ENCODE measurements at regions not wholly inside any gene's neighbourhood (a gene's known extent, or its start where the extent isn't known, plus 50 kb on each side); places are given as distances from the start of the nearest gene placed in this dataset.

DNA sequence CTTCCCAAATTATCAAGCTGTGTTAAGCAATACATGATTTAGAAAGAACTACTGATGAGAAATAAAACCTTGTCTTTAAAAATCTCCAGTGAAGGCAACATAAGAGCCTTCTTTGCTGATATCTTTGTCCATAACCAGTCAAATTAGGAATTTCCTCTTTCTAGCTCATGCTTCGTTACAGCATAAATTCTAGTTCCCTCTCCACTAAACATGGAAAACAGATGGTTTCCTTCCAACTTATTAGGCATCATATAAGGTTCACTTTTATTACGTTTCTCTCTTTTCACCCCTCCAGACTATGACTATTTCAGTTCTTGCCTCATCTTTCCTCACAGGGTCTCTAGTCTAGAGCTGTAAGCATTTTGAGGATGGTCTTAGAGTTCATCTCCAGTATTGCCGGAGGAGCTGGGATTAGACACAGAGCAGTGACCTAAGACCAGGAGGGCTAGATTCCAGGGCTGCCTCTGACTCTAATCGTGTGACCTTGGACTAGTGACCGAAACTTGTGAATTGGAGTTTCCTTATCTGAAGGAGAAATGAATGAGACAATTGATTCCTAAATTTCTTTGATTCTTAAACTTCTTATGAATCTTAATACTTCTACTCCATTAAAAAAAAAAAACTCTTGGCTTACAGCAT lies 195.5 kb upstream of the APCDD1 start:
- DNase-seq, result no peak

DNA sequence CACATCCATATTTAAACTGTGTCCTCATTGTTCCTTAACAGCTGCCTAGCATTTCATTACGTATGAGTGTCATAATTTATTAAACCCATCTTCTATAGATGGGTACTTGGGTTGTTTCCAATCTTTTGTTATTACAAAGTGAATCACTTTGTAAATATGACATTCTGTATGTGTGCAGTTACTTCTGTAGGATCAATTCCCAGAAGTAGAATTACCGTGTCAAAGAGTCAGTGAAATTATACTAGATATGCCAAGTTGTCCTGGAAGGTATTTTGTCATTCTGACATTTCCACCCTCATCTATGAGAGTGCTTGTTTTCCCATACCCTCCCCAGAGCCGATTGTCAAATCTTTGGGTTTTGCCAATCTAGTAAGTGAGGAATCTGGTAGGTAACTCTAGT lies 194.5 kb upstream of the APCDD1 start:
- DNase-seq, result no peak

DNA sequence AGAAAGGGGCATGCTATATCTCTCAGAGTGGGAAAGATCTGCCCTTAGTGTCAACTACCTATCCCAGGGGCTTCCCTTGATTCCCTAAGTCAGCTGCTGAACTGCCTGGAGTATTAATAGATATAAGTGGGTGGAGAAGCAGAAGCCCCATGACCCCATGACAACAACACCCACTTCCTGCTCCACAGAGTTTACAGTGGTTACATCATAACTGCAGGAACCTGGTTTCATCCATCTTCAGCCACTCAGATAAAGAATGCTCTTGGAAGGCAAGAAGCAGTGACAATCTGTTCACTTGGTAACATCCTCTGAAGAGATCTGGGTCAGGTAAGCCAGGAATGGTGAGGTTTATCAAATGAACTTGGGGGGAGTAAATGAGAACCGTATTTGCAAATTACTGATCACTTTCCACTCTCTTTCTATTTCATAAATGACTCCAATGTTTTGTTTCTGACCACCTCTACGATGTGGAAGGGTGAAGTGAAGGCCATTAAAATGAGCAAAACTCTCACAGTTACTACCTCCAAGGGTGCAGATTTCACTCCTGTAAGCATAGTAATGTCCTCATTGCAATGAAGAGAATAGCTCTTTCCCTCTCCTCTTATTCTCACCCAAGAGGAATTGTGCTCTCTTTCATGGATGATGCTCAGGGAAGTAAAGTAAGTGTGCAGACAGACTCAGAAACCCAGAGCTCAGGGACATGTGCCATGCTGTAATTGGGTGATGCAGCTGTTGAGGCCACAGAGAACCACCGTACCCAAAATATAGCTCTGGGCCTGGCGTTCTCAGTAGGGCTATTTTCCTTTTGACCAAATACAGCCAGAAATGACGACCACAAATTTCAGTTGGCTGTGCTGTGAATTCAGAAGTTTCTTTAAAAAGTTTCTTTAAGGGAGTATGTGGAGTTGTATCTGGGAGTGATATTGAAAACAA lies 192.8 kb upstream of the APCDD1 start:
- no peak for DNase-seq

DNA sequence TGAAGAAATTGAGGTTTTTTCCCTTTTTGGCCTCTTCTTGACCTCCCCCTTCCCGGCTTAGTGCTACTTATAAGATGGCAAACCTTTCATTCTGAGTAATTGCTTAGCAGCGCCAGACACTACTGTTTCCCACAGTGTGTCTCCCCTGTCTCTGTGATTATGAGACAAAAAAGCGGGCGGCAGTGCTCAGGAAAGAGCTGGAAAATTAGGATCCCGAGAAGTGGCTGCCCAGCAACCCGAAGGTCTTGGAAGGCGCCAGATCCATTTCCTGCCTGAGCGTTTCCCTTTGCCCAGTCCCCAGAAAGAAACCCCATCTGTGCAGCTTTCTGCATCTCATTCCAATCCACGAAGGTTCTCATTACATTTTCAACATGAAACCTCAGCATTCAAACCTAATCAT lies 191.9 kb upstream of the APCDD1 start:
- DNase-seq, result no peak

DNA sequence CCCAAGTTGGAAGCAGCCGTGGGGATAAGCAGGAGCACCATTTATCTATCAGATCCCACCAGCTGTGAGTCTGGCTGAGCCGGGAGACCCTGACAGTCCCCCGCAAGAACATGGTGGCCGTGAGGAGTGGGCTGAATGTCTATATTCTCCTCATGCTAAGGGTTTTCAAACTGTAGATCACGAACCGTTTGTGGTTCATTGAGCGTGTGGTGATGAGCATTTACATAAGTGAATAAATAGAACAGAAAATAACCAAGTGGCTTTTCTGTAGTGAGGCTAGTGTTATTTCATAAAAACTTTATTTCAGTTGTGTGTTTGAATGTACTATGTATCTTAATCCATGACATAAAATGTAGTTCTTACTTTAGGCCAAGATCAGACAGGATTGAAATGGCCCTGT lies 190.2 kb upstream of the APCDD1 start:
- DNase-seq, result no peak

DNA sequence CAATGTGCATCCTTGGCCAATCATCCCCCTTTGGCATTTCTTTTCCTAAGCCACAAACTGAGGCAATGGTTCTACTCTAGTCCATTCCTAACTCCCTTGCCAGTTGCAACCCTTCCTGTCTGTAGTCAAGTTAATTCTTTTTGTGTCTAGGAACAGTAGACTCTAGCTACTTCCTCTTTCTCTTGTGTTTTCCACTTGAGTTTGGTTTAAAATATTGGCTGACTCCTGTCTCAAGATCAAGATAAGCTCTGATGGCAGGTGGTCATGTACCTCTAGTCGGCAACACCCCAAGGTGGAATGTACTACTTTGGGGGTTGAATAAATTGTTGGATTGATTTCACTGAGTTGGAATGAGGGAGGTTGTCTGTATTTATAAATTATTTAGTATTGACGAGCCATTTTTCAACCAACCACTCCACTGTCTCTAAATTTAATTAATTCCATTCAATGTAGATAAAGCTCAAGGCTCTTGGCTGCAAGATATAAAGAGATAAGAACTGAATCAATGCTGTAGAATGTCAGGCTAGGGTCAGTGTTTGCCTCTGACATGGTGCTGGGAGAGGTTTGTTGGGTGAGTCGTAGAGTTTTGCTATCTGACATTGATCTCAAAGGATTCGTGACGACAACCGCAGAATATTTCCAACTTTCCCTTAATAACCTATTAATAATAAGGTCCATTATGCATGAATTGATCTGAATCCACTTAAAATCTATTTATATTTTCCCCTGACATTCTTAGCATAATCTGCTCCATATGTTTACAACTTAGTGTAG lies 188.7 kb upstream of the APCDD1 start:
- no peak for DNase-seq

DNA sequence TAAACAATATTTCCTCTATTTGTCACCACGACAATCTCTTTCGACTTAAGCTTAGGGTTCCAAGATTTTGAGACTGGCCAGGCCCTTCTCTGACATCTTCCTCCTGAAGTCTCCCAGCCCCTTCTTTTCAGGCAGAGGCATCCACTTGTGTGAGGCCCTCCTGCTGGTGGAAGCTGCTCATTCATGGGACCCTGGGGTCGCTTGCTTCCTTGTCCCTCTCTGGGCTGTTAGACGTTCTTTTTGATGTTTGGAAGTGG lies 188.2 kb upstream of the APCDD1 start:
- no peak for DNase-seq

DNA sequence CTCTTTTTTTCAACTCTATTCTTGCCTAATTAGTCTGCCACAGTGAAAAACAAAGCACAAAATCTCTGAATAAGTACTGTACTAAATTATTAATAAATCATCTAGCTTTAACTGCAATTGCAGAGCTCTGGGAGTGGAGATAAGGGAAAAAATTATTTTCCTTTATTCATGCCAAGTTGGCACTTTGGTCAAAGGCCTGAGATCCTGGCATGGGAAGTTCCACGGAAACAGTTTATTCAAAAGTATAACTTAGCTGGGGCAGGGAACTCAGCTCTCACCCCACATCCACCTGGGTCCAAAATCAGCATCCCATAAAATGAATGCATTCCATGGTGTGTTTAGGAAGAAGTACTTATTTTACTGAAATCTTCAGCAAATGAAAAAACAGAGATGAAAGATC lies 185.2 kb upstream of the APCDD1 start:
- DNase-seq, result no peak

DNA sequence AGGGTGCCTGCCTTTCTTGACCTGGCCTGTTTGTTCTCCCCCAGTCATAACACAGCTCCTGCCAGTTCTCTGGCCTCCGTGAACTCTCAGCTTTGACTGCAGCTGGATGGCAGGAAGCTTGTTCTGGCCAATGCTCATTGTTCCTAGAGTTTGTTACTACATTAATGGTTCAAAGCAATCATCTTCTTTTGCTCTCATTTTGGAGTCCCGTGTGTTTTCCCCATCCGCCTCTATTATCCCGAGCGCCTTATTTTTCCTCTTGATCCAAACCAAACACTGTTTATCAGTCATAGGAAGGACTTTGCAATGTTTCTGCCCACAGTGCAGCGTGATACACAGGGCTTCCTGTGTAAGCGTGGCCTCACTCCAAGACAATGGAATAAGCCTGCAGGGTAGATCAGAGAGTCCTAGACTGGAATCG lies 184.3 kb upstream of the APCDD1 start:
- DNase-seq, result no peak

DNA sequence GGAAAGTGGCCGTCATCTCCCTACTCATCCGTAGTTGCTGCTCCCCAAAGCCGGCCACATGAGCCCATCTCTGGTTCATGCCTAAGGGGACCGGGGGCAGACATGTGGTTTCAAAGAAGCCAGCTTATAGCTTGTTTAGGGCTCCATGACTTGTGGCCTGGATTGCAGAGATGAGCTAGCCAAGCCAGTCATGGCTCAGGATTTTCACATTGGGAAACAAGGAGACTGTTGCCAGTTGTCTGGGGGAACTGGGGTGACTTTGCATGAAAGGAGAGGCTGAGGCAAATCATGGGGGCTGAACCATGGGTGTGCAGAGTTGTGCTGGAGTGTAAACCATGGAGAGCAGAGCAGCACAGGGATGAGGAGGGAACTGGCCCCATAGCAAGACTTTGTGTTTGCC lies 183.0 kb upstream of the APCDD1 start:
- DNase-seq, result no peak

DNA sequence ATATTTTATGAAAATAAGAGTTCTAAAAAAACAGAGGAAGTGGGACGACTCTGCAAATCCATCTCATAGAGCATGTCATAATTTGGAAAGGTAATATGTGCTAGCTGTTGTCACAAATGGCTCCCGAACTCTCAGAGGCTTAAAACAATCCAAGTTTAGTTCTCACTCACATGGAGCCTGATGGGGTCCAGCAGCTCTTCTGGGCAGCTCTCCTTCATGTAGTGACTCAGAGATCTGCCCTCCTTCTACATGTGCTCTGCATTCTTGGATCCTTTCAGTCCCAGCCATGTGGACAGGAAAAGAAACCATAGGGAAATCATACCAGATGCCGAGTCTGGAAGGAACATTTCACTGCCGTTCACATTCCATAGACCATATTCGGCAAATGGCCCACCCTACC lies 180.1 kb upstream of the APCDD1 start:
- no peak for DNase-seq

DNA sequence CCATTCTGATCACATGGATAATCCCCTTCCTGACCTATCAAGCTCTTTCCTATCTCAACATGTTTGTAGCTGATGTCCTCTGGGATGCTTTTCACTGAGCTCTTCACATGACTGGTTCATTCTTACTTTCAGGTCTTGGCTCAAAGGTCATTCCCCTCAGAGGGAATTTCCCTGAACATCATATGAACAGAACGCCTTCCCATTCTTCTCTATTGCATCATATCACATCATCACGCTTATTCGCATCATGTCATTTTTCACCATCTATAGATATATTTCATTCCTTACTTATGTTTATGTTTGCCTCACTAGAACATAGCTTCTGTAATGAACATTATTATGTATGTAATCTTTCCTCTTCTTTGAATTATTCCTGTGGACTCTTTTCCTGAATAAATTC lies 178.9 kb upstream of the APCDD1 start:
- DNase-seq, result no peak

DNA sequence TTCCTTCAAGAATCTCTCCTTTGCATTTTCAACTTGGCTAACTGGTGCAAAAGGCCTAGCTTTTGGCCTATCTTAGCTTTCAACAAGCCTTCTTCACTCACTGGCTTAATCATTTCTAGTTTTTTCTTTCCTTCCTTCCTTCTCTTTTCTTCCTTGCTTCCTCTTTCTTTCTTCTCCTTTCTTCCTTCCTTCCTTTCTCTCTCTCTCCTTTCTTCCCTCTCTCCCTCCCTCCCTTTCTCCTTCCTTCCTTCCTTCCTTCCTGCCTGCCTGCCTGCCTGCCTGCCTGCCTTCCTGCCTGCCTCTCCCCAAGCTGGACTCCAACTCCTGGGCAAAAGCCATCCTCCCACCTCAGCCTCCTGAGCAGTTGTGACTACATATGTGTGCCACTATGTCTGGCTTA lies 176.2 kb upstream of the APCDD1 start:
- no peak for DNase-seq

DNA sequence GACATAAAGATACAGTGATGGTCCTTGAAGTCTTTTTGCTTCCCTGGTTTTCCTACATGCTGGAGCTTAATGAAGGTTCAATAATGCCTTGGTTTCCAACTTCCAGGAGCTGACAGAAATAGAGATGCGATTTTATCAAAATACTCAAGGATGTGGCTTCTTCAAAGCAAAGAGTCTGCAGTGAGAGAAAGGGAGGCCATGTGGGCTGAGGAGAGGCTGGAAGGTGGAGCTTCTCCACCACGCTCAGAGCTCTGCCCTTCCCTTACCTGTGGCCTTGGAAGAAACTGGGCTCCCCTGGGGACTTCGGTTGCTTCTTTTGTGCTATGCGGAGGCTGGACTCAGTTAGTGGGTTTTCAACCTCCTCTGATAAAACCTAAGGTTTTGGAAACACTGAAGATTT lies 175.0 kb upstream of the APCDD1 start:
- no peak for DNase-seq

DNA sequence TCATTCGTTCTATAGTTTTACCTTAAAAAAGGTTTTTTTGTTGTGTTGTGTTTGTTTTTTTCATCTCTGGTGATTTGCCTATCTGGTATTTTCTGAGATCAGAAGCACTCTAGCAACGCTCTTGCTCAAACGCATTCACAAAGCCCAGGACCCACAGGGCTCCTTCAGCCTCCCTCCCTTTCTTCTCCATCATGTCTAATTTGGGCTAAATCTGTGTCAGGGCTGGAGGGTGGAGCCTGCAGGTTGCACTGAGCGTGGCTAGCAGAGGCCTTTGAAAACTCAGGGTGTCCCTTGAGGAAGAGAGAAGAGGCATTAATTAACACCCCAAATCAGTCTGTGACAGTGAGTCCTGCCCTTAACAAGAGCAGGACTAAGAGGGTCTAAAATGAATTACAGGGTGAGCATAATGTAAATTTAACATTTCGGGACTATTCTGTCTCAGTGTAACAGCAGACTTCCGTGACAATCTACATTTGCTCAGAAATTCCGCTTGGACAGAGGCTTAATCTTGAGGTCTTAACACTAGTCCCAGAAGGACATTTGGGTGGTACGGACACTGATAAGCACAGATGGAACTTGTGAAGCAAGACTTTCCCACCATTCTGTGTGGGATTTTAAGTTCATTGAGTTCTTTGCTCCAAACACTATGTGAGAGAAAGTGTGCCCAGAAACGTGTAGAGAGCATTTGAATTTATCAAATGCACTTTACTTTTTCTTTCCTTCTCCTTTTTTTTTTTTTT lies 174.4 kb upstream of the APCDD1 start:
- DNase-seq, result no peak

DNA sequence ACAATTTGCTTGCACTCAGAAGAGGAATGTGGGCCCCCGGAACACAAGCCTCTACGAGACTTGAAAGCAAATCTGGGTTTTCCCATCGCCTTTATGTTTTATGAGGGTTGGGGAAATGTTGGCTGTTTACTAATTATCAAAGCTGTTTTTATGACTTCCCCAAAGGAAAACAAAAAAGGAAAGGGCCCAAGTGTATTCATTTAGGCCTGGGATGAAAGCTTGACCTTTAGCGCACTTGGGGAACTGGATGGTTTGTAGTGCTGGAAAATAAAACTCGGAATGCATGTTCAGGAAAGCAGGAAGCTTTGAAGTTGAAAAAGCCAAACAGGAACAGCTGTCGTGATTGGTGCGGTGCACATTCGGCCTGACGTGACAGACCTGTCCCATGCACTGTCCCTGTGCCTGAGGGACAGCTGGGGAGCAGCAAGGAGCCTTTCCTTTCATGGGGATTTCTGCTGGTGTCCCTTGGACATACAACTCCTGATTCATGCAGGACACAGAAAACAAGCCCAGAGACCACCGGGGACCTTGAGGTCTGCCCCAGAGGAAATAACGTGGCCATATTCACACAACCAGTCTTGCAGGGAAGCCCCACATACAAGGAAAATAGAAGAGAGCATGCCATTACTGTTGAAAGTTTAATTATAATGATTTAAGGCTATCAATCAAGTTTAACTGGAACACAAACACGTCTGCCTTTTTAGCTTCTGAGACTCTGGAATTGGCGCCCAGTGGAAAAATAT lies 169.7 kb upstream of the APCDD1 start:
- no peak for DNase-seq

DNA sequence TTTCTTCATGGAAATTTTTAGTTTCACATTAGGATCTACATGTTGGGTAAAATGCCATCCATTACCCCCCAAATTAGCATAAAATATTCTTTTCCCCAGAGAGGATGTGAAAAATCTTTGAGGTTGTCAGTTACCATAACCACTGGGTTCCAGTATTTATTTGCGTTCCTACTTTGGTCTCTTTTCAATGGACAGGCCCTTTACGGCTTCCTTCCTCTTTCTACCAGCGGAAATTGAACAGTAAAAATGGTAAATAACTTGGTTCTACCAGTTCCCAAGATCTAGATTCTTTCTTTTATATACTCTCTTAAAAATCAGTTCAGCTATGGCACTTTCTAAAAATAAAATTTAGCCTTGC lies 169.2 kb upstream of the APCDD1 start:
- DNase-seq, result no peak

DNA sequence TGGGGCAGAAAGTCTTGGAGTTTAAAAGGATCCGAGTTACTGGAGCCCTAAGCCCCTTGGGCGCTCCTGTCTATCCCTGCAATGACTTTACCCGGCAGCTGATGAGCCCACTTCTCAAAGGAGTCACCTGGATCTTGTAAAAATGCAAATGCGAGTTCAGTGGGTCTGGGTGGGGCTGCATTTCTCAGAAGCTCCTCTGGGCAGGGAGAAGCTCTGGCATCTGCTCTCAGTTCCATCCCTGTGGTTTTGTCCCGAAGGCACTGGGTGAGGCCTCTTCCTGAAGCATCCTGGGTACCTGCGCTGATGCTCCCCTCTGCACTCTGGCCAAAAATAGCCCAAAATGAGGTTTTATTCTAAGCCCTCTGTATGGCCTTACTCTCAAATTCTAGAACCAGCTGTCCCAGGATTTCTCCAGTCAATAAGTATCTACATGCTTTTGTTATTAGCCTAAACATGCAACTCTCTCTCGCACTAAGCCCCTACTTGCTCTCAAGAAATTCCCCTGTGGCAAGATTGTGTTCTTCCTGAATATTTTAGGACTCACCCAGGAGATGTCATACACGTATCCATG lies 167.8 kb upstream of the APCDD1 start:
- no peak for DNase-seq

DNA sequence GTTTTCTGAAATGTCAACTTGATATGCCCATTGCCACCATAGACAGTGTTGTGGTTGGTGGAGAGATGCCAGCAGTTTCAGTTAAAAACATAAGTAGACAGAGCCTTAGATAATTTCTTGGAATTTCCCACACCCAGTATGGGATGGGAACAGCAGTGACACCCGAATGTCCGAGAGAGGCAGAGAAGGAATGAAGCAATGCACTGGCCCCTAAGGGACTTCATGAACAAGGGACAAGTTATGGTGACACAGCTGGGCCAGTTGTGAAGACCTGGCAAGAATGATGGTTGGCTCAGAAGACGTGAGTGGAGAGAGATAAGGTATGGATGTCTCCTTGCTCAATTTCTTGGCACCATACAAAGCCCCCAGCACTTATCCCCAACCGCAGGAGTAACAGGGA lies 165.2 kb upstream of the APCDD1 start:
- no peak for DNase-seq

DNA sequence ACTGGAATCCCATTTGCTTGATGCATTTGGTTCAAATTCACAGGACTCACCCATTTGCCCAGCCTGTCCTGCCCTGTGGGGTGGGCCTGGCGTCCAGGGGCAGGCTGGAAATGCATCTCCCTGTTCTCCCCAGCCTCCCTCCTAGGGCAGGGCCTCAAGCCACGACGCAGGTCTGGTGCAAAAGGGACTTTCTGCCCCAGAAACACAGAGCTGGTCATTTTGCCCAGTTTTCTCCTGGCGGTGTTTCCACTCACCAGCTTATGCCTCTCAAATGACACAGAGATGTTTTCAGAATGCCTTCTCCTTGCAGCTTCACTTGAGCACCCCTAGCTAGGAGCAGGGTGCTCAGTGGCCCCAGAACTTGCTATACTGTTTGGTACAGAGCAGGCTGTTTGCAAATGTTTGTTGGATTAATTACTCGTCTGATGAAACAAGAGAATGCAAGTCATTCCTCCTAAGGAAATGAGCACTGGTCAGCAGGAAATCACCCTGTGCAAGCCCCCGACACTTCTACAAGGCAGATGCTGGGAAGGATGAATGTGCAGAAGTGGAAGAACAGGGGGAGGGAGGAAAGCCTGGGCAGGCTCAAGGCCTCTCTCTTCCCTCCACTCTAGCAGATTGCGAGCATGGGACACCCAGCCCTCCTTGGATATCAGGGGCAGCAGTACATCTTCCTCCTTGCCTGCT lies 164.3 kb upstream of the APCDD1 start:
- DNase-seq, result no peak

DNA sequence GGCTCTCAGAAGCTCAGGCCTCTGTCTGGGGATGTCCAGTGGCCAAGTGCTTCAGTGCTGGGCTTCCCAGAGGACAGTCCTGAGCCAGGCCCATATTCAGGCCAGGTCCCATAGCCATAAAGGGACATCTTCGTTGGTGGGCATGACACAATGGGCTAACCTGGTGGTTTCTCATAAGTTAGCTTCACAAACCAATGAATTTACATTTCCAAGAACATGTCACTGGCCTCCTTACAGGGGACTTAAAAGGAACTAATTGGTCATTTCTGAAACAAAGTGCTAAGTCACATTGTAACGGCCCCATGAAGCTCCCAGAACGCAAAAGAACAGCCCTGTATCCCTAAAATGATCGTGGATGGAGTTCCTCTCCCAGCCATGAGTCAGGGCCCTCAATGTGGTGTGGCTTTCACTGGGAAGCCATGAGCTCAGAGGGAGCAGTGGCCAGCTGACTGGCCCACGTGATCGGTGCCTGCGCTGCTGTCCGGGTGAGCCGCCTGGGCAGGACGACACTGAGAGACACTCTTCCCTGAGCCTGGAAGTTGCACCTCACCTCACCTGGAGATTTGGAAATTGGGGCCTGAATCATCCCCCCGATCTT lies 163.7 kb upstream of the APCDD1 start:
- no peak for DNase-seq

Data from activated CD4-positive, alpha-beta T cell treated with anti-CD3 and anti-CD28 coated beads for 48 hours (primary cell).